Activated naive CD4-positive, alpha-beta T cell treated with anti-CD3 and anti-CD28 coated beads, Interleukin-2, amount 50 U/mL, for 16 hours (primary cell): ENCODE measurements at regions not wholly inside any gene's neighbourhood (a gene's known extent, or its start where the extent isn't known, plus 50 kb on each side); places are given as distances from the start of the nearest gene placed in this dataset.
"Not testable (repeated sequence)": the region's sequence is repeated elsewhere in the genome, so short reads cannot be mapped to it uniquely, and the experiment has no call there.

Experiments
- DNase-seq: peaks from one replicate; pipeline ENCODE4 v3.0.0-alpha.2; 2020

DNA sequence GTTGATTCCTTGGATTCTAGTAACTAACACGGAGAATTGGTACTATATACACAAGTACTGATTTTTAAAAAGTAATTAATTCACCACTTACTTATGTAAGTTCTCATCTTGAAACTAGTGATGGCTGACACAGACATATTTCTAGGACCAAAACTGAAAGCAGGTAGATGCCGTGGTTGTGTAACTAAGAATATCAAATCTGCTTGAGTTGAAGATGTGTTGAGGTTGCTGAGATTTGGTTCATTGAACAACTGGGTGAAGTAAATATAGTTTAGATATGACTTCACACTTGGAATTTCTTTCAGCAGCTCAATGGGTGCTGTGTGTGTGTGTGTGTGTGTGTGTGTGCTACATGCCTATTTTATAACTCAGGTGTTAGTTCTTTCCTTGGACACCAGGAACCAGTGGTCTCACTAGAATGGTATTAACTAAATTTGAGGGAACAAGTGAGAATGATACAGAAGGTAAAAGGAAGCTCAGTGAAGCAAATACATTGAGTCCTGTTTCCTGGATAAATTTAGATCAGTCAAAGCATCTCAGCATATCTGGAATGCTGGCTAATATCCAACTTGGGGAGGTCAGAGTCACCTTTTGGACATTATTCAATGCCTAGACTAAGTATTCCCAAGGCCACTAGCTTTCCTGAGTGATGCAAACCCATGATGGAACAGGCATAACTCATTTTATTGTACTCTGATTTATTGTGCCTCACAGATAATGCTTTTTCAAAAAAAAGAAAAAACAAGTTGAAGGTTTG is 110.7 kb upstream of the ZEB2 start:
- no peak for DNase-seq

DNA sequence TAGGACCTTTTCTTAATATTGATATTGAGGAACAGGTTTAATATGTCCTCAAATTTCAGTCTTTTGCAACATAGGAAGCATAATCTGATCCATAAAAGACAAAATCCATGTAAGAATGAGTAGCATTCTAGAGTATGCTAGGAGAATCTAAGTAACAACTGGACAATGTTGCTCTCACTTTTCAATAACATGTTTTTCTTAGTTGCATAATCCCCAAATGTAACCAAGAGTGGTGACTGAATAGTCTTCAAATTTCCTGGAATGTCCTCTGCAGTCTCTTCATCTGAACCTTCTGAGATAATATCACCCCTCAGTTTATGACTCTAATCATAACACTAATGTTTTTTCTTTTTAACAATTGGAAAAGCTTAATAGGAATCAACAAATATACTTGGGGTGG is 110.0 kb upstream of the ZEB2 start:
- no peak for DNase-seq

- no peak for DNase-seq
These were observed 108.6 kb upstream of the ZEB2 start for GRCh38 chr2:144628566-144628965.

- no peak for DNase-seq
These were observed 105.7 kb upstream of the ZEB2 start for GRCh38 chr2:144625626-144626025.

- no peak for DNase-seq
These were observed 105.3 kb upstream of the ZEB2 start for GRCh38 chr2:144625226-144625625.

GRCh38 chr2:144624451-144624850 is 104.5 kb upstream of the ZEB2 start:
- no peak for DNase-seq

DNA sequence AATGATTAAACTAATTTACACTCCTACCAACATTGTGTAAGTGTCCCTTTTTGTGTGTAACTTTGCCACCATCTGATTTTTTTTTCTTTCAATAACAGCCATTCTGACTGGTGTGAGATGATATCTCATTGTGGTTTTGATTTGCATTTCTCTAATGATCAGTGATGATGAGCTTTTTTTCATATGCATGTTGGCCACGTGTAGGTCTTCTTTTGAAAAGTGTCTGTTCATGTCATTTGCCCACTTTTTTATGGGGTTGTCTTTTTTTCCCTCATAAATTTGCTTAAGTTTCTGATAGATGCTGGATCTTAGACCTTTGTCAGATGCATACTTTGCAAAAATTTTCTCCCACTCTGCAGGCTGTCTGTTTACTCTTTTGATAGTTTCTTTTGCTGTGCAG is 102.5 kb upstream of the ZEB2 start:
- DNase-seq, result not testable (repeated sequence)

GRCh38 chr2:144621266-144621665 is 101.3 kb upstream of the ZEB2 start:
- DNase-seq, result no peak

DNA sequence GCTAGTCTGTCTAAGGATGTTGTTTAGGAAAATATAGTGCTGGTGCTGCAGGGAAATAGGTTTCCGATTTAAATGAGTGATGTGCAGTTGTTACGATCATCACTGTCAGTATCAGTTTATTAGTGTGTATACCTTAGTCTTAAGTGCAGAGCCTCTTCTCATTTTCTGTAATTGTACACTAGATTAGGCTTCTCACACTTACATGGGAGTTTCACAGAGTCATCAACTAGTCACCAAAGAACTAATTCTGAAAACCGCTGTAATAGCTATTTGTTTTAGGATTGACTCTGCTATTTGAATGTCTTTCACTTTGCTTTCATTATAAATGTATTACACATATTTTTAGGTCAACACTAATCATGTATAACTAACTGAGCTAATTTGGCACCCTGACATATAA is 99.8 kb upstream of the ZEB2 start:
- DNase-seq, result no peak

DNA sequence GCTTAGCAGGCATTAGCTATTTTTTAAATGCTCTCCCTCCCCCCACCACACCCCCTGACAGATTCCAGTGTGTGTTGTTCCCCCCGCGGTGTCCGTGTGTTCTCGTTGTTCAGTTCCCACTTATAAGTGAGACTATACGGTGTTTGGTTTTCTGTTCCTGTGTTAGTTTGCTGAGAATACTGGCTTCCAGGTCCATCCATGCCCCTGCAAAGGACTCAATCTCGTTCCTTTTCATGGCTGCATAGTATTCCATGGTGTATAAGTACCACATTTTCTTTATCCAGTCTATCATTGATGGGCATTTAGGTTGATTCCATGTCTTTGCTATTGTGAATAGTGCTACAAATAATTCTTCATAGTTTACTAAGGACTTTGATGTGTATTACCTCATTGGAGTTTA is 97.3 kb upstream of the ZEB2 start:
- not testable (repeated sequence) for DNase-seq

GRCh38 chr2:144615866-144616565 is 96.1 kb upstream of the ZEB2 start:
- DNase-seq, result no peak

GRCh38 chr2:144607891-144608521 is 88.1 kb upstream of the ZEB2 start:
- no peak for DNase-seq

- DNase-seq, result no peak
These were observed 87.2 kb upstream of the ZEB2 start for GRCh38 chr2:144607099-144607498.

DNA sequence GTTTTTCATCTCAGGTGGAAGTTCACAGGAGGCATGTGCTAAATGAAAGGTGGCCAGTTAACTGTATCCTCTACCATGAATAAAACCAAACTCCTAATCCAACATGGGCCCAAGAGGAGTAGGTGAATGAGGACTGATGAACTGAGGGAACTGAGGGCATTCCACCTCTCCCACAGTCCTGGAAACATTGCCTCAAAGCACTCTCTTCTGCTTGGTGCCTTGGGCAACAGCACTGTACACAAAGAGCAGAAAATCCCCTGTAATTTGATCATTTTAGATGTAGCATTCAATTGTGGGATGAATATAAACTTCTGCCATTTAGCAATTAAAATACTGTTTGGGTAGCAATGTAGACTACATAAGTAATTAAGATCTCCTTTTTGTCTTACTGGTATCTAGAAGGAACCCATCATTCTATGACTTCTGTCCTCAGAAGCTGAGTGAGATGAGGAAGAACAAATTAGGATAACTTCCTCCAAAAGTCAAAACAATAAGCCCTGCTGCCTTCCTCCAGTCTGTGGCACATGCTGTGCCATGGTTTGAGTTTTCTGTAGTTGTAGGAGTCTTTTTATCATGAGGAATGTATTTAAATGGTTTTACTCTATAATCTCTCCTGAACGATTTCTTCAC is 86.7 kb upstream of the ZEB2 start:
- no peak for DNase-seq

GRCh38 chr2:144605231-144605840 is 85.4 kb upstream of the ZEB2 start:
- DNase-seq, result no peak

DNA sequence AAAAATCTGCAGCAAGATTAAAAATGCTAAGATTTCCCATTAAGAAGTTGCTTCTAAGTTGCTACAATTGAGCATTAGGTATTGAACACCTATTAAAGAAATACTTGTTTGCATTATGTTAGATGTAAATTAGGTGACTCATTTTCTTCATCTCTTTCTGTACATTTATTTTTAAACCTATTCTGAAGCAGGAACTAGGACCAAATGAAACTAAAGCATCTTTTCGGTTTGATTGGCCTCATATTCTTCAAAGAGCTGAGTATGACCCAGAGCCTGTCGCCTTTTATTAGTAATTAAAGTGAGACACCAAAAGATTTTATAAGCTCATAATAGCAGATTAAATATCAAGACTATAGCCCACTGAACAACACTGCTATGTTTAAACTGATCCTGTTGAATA is 83.4 kb upstream of the ZEB2 start:
- no peak for DNase-seq

- DNase-seq, result no peak
These were observed 79.0 kb upstream of the ZEB2 start for GRCh38 chr2:144598906-144599305.

- no peak for DNase-seq
These were observed 78.1 kb upstream of the ZEB2 start for GRCh38 chr2:144597894-144598593.

GRCh38 chr2:144597388-144597787 is 77.5 kb upstream of the ZEB2 start:
- no peak for DNase-seq

DNA sequence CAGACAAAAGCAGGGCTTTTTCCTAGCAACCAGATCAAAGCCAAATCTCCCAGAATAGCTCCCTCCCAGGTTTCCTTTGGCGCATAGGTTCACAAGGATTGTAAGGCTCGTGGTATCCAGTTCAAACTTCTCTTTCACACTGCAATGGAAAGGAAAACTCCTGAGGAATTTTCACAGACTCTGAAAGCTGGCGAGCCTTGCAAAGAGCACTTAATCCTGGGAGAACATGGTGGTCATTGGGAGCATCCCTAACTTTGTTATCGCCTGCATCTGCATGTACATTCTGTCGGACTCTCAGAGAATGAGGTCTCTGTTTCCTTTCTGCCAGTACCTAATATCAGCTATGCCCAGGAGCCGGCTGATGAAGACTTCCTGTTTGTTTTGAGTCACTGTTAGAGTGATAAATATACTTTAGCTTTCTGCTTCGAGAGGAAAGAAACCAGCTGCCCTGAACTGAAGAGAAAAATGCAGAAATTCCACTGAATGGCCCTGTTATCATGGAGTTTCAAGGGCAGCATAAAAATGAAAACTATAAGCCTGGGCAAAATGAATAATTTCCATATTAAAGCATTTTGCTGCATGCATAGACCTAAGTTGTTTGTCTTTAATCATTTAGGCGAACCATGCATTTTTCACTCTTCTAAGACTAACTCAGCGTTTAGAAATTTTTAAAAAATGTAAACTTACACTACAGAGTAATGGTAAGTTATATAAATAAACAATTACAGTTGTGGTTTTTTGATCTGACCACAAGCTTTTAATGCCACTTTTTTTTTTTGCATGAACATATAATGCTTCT is 76.4 kb upstream of the ZEB2 start:
- DNase-seq, result no peak

DNA sequence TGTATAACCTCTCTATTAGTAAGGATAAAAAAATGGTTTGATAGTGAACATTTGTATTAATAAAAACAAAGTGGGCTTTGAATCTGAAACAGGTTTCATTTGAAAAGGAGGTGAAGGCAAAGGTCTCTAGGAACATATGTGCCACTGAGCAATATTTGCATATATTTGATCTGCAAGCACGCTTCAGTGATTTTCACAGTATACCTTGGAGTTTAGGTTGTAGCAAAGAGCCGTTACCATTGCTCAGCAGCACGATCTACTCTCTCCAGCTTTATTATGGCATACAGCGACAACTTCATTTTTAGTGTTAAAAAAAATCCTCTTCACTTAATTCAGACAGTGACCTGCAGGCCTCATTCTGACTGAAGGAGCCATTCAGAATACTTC is 75.8 kb upstream of the ZEB2 start:
- no peak for DNase-seq

DNA sequence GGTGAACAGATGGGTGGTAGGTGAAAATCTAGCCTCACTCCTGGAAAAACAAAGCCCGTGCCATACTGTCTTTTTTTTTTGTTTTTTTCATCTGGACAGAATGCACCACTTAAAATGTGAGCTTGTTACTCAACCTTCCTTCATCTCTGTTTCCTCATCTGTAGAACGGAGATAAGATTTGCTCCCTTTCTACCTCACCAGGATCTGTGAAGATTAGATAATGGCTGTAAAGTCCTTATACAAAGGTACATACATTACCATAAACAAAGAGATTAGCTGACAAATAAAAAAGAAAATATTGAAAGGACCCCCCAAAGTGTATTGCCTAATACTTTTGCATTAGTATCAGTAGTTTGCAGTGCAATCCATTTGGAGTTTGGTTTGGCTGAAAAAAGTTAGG is 75.4 kb upstream of the ZEB2 start:
- DNase-seq, result no peak
